ENCODE measurements at regions not wholly inside any gene's neighbourhood (a gene's known extent, or its start where the extent isn't known, plus 50 kb on each side); places are given as distances from the start of the nearest gene placed in this dataset.

DNA sequence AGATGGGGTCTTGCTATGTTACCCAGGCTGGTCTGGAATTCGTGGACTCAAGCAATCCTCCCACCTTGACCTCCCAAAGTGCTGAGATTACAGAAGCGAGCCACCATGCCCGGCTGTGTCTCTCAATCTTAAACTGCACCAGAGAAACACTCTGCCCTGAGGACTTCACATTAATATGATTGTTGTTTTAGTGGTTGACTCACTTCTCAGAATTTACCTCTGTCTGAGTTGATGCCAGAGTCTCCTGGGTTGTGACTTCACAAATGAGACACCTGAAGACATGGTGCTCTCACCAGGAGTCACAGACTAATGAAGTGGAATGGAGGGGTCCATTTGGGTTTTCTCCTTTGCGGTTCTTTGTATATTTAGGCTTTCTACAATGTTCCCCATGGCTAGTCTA is 61.0 kb upstream of the TGIF1 start:
- TF ChIP-seq, protein P1, sequence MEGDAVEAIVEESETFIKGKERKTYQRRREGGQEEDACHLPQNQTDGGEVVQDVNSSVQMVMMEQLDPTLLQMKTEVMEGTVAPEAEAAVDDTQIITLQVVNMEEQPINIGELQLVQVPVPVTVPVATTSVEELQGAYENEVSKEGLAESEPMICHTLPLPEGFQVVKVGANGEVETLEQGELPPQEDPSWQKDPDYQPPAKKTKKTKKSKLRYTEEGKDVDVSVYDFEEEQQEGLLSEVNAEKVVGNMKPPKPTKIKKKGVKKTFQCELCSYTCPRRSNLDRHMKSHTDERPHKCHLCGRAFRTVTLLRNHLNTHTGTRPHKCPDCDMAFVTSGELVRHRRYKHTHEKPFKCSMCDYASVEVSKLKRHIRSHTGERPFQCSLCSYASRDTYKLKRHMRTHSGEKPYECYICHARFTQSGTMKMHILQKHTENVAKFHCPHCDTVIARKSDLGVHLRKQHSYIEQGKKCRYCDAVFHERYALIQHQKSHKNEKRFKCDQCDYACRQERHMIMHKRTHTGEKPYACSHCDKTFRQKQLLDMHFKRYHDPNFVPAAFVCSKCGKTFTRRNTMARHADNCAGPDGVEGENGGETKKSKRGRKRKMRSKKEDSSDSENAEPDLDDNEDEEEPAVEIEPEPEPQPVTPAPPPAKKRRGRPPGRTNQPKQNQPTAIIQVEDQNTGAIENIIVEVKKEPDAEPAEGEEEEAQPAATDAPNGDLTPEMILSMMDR (tag by site-specific recombination; IDR thresholded peaks at IDR 0.05): no peak
- TF ChIP-seq, protein P2, sequence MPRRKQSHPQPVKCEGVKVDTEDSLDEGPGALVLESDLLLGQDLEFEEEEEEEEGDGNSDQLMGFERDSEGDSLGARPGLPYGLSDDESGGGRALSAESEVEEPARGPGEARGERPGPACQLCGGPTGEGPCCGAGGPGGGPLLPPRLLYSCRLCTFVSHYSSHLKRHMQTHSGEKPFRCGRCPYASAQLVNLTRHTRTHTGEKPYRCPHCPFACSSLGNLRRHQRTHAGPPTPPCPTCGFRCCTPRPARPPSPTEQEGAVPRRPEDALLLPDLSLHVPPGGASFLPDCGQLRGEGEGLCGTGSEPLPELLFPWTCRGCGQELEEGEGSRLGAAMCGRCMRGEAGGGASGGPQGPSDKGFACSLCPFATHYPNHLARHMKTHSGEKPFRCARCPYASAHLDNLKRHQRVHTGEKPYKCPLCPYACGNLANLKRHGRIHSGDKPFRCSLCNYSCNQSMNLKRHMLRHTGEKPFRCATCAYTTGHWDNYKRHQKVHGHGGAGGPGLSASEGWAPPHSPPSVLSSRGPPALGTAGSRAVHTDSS (tag by site-specific recombination; IDR thresholded peaks at IDR 0.05): no peak
- TF ChIP-seq MYNN (tag by site-specific recombination; IDR thresholded peaks at IDR 0.05; ENCODE audit: borderline replicate concordance): no peak
- TF ChIP-seq SP2 (tag by site-specific recombination; IDR thresholded peaks at IDR 0.05): no peak
- no peak for TF ChIP-seq ZSCAN23 (tag by site-specific recombination; IDR thresholded peaks at IDR 0.05)
- TF ChIP-seq ZNF24 (tag by site-specific recombination; IDR thresholded peaks at IDR 0.05): no peak
- TF ChIP-seq ZNF274 (IDR thresholded peaks at IDR 0.05; ENCODE audit: low read length): no peak
- TF ChIP-seq ZNF274 (tag by site-specific recombination; IDR thresholded peaks at IDR 0.05; ENCODE audit: borderline replicate concordance): no peak
- TF ChIP-seq ZFP37 (tag by site-specific recombination; IDR thresholded peaks at IDR 0.05): no peak
